ENCODE measurements at regions not wholly inside any gene's neighbourhood (a gene's known extent, or its start where the extent isn't known, plus 50 kb on each side); places are given as distances from the start of the nearest gene placed in this dataset.

GRCh38 chr18:38038242-38038641, 472.6 kb upstream of the CELF4 start:
- Histone ChIP-seq H3K4me3 (no peak overlapping the region), H3K36me3 (no peaks in the 10 kb centered on the region), H3K9me3 (no peaks in the 10 kb centered on the region), H3K27ac (no peak overlapping the region), H3K27me3 (no peaks in the 10 kb centered on the region), H3K4me1 (no peaks in the 10 kb centered on the region)
- DNase-seq, result no peak
- TF ChIP-seq POLR2AphosphoS5 (IDR thresholded peaks at IDR 0.05) (no peak), POLR2A (IDR thresholded peaks at IDR 0.05) (no peak), EP300 (IDR thresholded peaks at IDR 0.05; ENCODE audit: low read depth) (no peak), CTCF (IDR thresholded peaks at IDR 0.05) (no peak)
- intact Hi-C loops (cut with DNase I; ENCODE audit: low total_unique reads) (no loop called here), in situ Hi-C loops (cut with MboI; ENCODE audit: low pct_ligation_motif_present in 1 of 4, low pct_unique_long_range_greater_than_20kb in 1 of 4, low sequenced_read_pairs in 3 of 4) (no loop called here)

GRCh38 chr18:38035193-38035592, 469.6 kb upstream of the CELF4 start:
- H3K36me3 ChIP-seq, result no peaks in the 10 kb centered on the region
- WGBS, 2 donors (ENCODE audit: low coverage in 1 of 2), result 40 to 47% methylated on average over 1 to 3 of the region's 3 CpGs
- no peaks in the 10 kb centered on the region for H3K4me1 ChIP-seq
- H3K9me3 ChIP-seq, result no peaks in the 10 kb centered on the region
- DNase-seq, result no peak
- no peak overlapping the region for H3K4me3 ChIP-seq
- H3K27me3 ChIP-seq, result no peaks in the 10 kb centered on the region
- intact Hi-C loops (cut with DNase I; ENCODE audit: low total_unique reads) (no loop called here), in situ Hi-C loops (cut with MboI; ENCODE audit: low pct_ligation_motif_present in 1 of 4, low pct_unique_long_range_greater_than_20kb in 1 of 4, low sequenced_read_pairs in 3 of 4) (no loop called here)
- H3K27ac ChIP-seq, result no peak overlapping the region
- no peak for TF ChIP-seq CTCF (IDR thresholded peaks at IDR 0.05)
- no peak for TF ChIP-seq POLR2A (IDR thresholded peaks at IDR 0.05)
- no peak for TF ChIP-seq POLR2AphosphoS5 (IDR thresholded peaks at IDR 0.05)
- no peak for TF ChIP-seq EP300 (IDR thresholded peaks at IDR 0.05; ENCODE audit: low read depth)

GRCh38 chr18:38033282-38033681, 467.7 kb upstream of the CELF4 start:
- in situ Hi-C loops (cut with MboI; ENCODE audit: low pct_ligation_motif_present in 1 of 4, low pct_unique_long_range_greater_than_20kb in 1 of 4, low sequenced_read_pairs in 3 of 4) (no loop called here), intact Hi-C loops (cut with DNase I; ENCODE audit: low total_unique reads) (no loop called here)

GRCh38 chr18:38032516-38032915, 466.9 kb upstream of the CELF4 start:
- DNase-seq, result no peak
- Histone ChIP-seq H3K9me3 (no peaks in the 10 kb centered on the region), H3K36me3 (no peaks in the 10 kb centered on the region), H3K4me1 (no peaks in the 10 kb centered on the region), H3K27me3 (no peaks in the 10 kb centered on the region), H3K27ac (no peak overlapping the region), H3K4me3 (no peak overlapping the region)
- intact Hi-C loops (cut with DNase I; ENCODE audit: low total_unique reads), result no loop called here
- in situ Hi-C loops (cut with MboI; ENCODE audit: low pct_ligation_motif_present in 1 of 4, low pct_unique_long_range_greater_than_20kb in 1 of 4, low sequenced_read_pairs in 3 of 4), result no loop called here
- TF ChIP-seq POLR2A (IDR thresholded peaks at IDR 0.05), result no peak
- no peak for TF ChIP-seq EP300 (IDR thresholded peaks at IDR 0.05; ENCODE audit: low read depth)
- TF ChIP-seq CTCF (IDR thresholded peaks at IDR 0.05), result no peak
- TF ChIP-seq POLR2AphosphoS5 (IDR thresholded peaks at IDR 0.05), result no peak

More at GRCh38 chr18:38033282-38033681, 467.7 kb upstream of the CELF4 start:
- no peak overlapping the region for H3K27ac ChIP-seq
- WGBS, 2 donors (ENCODE audit: low coverage in 1 of 2), result 78 to 80% methylated on average over 3 of the region's 3 CpGs
- DNase-seq, result no peak
- H3K9me3 ChIP-seq, result no peaks in the 10 kb centered on the region
- TF ChIP-seq POLR2AphosphoS5 (IDR thresholded peaks at IDR 0.05) (no peak), EP300 (IDR thresholded peaks at IDR 0.05; ENCODE audit: low read depth) (no peak), POLR2A (IDR thresholded peaks at IDR 0.05) (no peak)
- no peaks in the 10 kb centered on the region for H3K36me3 ChIP-seq
- H3K4me1 ChIP-seq, result no peaks in the 10 kb centered on the region
- no peak overlapping the region for H3K4me3 ChIP-seq
- H3K27me3 ChIP-seq, result no peaks in the 10 kb centered on the region

- Histone ChIP-seq H3K9me3 (no peaks in the 10 kb centered on the region), H3K27me3 (no peaks in the 10 kb centered on the region), H3K4me3 (no peak overlapping the region), H3K4me1 (no peaks in the 10 kb centered on the region), H3K27ac (no peak overlapping the region), H3K36me3 (no peaks in the 10 kb centered on the region)
- WGBS, 2 donors (ENCODE audit: low coverage in 1 of 2), result 51 to 76% methylated on average over 5 to 7 of the region's 7 CpGs
- no peak for TF ChIP-seq POLR2AphosphoS5 (IDR thresholded peaks at IDR 0.05)
- no peak for TF ChIP-seq CTCF (IDR thresholded peaks at IDR 0.05)
- no peak for TF ChIP-seq POLR2A (IDR thresholded peaks at IDR 0.05)
- no peak for TF ChIP-seq EP300 (IDR thresholded peaks at IDR 0.05; ENCODE audit: low read depth)
- in situ Hi-C loops (cut with MboI; ENCODE audit: low pct_ligation_motif_present in 1 of 4, low pct_unique_long_range_greater_than_20kb in 1 of 4, low sequenced_read_pairs in 3 of 4), result no loop called here
- intact Hi-C loops (cut with DNase I; ENCODE audit: low total_unique reads), result no loop called here
- no peak for DNase-seq
Observed at GRCh38 chr18:38028946-38029345, 463.3 kb upstream of the CELF4 start.
